ENCODE measurements at regions not wholly inside any gene's neighbourhood (a gene's known extent, or its start where the extent isn't known, plus 50 kb on each side); places are given as distances from the start of the nearest gene placed in this dataset.

- 82 to 88% methylated on average over 5 of the region's 5 CpGs for WGBS, 2 donors
- Histone ChIP-seq H3K9me3 (peaks cover 3% of the 10 kb centered on the region), H3K27ac (no peak overlapping the region), H3K4me3 (no peak overlapping the region), H3K4me1 (no peaks in the 10 kb centered on the region), H3K36me3 (ENCODE audit: low read depth, missing control alignments) (no peaks in the 10 kb centered on the region), H3K27me3 (no peaks in the 10 kb centered on the region)
- TF ChIP-seq POLR2A (IDR thresholded peaks at IDR 0.05): no peak
- TF ChIP-seq CTCF (IDR thresholded peaks at IDR 0.05): no peak
- intact Hi-C loops (cut with DNase I; ENCODE audit: low total_unique reads): no loop called here
- DNase-seq: no peak
These were observed 104.2 kb downstream of the EMX2 start for GRCh38 chr10:117646718-117647117.

GRCh38 chr10:117647306-117647705 lies 104.8 kb downstream of the EMX2 start:
- Histone ChIP-seq H3K27ac (no peak overlapping the region), H3K4me3 (no peak overlapping the region), H3K4me1 (no peaks in the 10 kb centered on the region), H3K9me3 (peaks cover 3% of the 10 kb centered on the region), H3K36me3 (ENCODE audit: low read depth, missing control alignments) (no peaks in the 10 kb centered on the region), H3K27me3 (no peaks in the 10 kb centered on the region)
- no peak for DNase-seq
- WGBS, 2 donors: 45 to 57% methylated on average over 6 of the region's 6 CpGs
- TF ChIP-seq CTCF (IDR thresholded peaks at IDR 0.05) (no peak), POLR2A (IDR thresholded peaks at IDR 0.05) (no peak)
- intact Hi-C loops (cut with DNase I; ENCODE audit: low total_unique reads): no loop called here

- Histone ChIP-seq H3K9me3 (peaks cover 3% of the 10 kb centered on the region), H3K27ac (no peak overlapping the region), H3K4me3 (no peak overlapping the region), H3K36me3 (ENCODE audit: low read depth, missing control alignments) (no peaks in the 10 kb centered on the region), H3K4me1 (no peaks in the 10 kb centered on the region), H3K27me3 (no peaks in the 10 kb centered on the region)
- 89 to 92% methylated on average over 5 of the region's 5 CpGs for WGBS, 2 donors
- intact Hi-C loops (cut with DNase I; ENCODE audit: low total_unique reads): no loop called here
- no peak for DNase-seq
- no peak for TF ChIP-seq CTCF (IDR thresholded peaks at IDR 0.05)
- no peak for TF ChIP-seq POLR2A (IDR thresholded peaks at IDR 0.05)
These were observed 108.6 kb downstream of the EMX2 start for GRCh38 chr10:117651121-117651520.

- no peaks in the 10 kb centered on the region for H3K4me1 ChIP-seq
- H3K27ac ChIP-seq: no peak overlapping the region
- no peak overlapping the region for H3K4me3 ChIP-seq
- H3K27me3 ChIP-seq: no peaks in the 10 kb centered on the region
- no peak for TF ChIP-seq POLR2A (IDR thresholded peaks at IDR 0.05)
- no peak for TF ChIP-seq CTCF (IDR thresholded peaks at IDR 0.05)
- peaks cover 3% of the 10 kb centered on the region for H3K9me3 ChIP-seq
- 93% methylated on average over 3 of the region's 3 CpGs for WGBS, 2 donors
- H3K36me3 ChIP-seq (ENCODE audit: low read depth, missing control alignments): no peaks in the 10 kb centered on the region
- intact Hi-C loops (cut with DNase I; ENCODE audit: low total_unique reads): no loop called here
- DNase-seq: no peak
These were observed 110.0 kb downstream of the EMX2 start for GRCh38 chr10:117652228-117653169.

GRCh38 chr10:117653170-117653515 lies 110.6 kb downstream of the EMX2 start:
- TF ChIP-seq POLR2A (IDR thresholded peaks at IDR 0.05) (no peak), CTCF (IDR thresholded peaks at IDR 0.05) (no peak)
- H3K27me3 ChIP-seq: no peaks in the 10 kb centered on the region
- peaks cover 3% of the 10 kb centered on the region for H3K9me3 ChIP-seq
- DNase-seq: no peak
- no peaks in the 10 kb centered on the region for H3K4me1 ChIP-seq
- intact Hi-C loops (cut with DNase I; ENCODE audit: low total_unique reads): no loop called here
- no peaks in the 10 kb centered on the region for H3K36me3 ChIP-seq (ENCODE audit: low read depth, missing control alignments)
- H3K4me3 ChIP-seq: no peak overlapping the region
- H3K27ac ChIP-seq: no peak overlapping the region

Data from testis (tissue), 2 donors.